Prostate gland (tissue), 2 donors: ENCODE measurements at regions not wholly inside any gene's neighbourhood (a gene's known extent, or its start where the extent isn't known, plus 50 kb on each side); places are given as distances from the start of the nearest gene placed in this dataset.

ENCODE experiments used
- DNase-seq: peaks from one replicate; pipeline ENCODE4 v3.0.0-alpha.2; 2019; ENCODE audit warnings: low spot score
- H3K27ac ChIP-seq, 2 donors: fragments of 200-600 bp; sonication (generic); 2 replicates each; pipeline ENCODE4 v1.5.1; 2017 to 2019
- H3K27me3 ChIP-seq: fragments of 200-600 bp; sonication (generic); replicated peaks from 2 replicates; pipeline ENCODE4 v1.5.1; 2019; ENCODE audit not compliant: insufficient read depth
- H3K36me3 ChIP-seq, 2 donors: fragments of 200-600 bp; sonication (generic); 1 replicate in 1 of 2; 2 replicates in 1 of 2; pipeline versions ENCODE4 v1.5.1 to v1.8.1; 2017 to 2019
- H3K4me1 ChIP-seq: fragments of 200-600 bp; sonication (generic); replicated peaks from 2 replicates; pipeline ENCODE4 v1.5.1; 2019
- H3K4me3 ChIP-seq, 2 donors: fragments of 200-600 bp; sonication (generic); 2 replicates each; pipeline ENCODE4 v1.5.1; 2017 to 2019
- H3K9me3 ChIP-seq: fragments of 200-600 bp; sonication (generic); 2 replicates; pipeline ENCODE4 v1.5.1; 2017
- POLR2A ChIP-seq: fragments of 450-650 bp; IDR thresholded peaks from one replicate; pipeline ENCODE4 v1.6.1; 2016; ENCODE audit warnings: antibody characterized with exemption, mild to moderate bottlenecking
- POLR2AphosphoS5 ChIP-seq: sonication (generic); formaldehyde crosslinking; IDR thresholded peaks from one replicate; pipeline ENCODE4 v1.6.1; 2017; ENCODE audit warnings: antibody characterized with exemption
- WGBS: methylation state at CpG from one replicate; pipeline ENCODE4 v1.1.5; 2018; 5-methylcytosine and 5-hydroxymethylcytosine counted together
- intact Hi-C: fragments of 100-400 bp; cut with DNase I; formaldehyde crosslinking; loops from one replicate; pipeline ENCODE4 v1.14.2; 2022
- TF ChIP-seq, protein P1 (sequence below), 4 experiments: fragments of 200-600 bp in 2 of 4; fragments of 450-650 bp in 2 of 4; sonication (generic) in 2 of 4; IDR thresholded peaks; 1 replicate in 3 of 4; 2 replicates in 1 of 4; pipeline ENCODE4 v1.5.1; 2016 to 2019; ENCODE audit warnings: antibody characterized with exemption in 4 of 4, mild to moderate bottlenecking in 2 of 4, moderate library complexity in 2 of 4

- Histone ChIP-seq H3K27me3 (no peaks in the 10 kb centered on the region), H3K4me3 (no peak overlapping the region), H3K4me1 (no peaks in the 10 kb centered on the region), H3K27ac (no peak overlapping the region), H3K36me3 (no peaks in the 10 kb centered on the region), H3K9me3 (no peaks in the 10 kb centered on the region)
- 82% methylated on average over 3 of the region's 3 CpGs for WGBS
- TF ChIP-seq POLR2AphosphoS5 (no peak), POLR2A (no peak)
- TF ChIP-seq, protein P1, sequence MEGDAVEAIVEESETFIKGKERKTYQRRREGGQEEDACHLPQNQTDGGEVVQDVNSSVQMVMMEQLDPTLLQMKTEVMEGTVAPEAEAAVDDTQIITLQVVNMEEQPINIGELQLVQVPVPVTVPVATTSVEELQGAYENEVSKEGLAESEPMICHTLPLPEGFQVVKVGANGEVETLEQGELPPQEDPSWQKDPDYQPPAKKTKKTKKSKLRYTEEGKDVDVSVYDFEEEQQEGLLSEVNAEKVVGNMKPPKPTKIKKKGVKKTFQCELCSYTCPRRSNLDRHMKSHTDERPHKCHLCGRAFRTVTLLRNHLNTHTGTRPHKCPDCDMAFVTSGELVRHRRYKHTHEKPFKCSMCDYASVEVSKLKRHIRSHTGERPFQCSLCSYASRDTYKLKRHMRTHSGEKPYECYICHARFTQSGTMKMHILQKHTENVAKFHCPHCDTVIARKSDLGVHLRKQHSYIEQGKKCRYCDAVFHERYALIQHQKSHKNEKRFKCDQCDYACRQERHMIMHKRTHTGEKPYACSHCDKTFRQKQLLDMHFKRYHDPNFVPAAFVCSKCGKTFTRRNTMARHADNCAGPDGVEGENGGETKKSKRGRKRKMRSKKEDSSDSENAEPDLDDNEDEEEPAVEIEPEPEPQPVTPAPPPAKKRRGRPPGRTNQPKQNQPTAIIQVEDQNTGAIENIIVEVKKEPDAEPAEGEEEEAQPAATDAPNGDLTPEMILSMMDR (IDR thresholded peaks at IDR 0.05): no peak
- intact Hi-C loops: no loop called here
- no peak for DNase-seq
These were observed 74.0 kb upstream of the MAP3K4 start for GRCh38 chr6:160917572-160917971.

DNA sequence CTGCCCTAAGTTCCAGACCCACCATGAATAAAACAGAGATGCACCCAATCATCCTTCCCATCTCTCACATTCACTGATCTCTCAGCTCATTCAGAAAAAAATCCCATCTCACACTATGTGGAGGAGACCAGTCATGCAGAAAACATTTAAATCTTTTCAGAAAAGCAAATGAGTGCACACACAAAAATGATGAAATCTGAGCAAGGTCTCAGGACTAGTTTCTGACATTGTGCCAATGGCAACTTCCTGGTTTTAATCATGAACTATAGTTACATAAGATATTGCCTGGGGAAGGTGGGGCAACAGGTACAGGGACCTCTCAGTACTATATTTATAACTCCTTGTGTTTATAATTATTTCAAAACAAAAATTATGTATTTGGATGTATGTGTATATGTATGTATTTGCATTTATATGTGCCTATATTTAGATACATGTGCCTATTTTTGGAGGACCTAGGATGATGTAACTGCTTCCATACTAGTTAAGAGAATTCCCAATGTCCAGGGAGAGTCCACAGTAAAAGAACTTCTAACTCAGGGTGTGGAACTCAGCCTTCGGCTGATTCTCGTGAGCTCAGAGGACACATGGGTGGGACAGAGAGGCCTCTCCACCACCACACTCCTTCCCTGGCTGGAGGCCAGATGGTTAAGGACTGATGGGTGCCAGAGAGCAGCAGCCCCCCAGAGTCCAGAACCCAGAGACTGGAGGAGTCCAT, 71.7 kb upstream of the MAP3K4 start:
- H3K4me1 ChIP-seq: no peaks in the 10 kb centered on the region
- no peaks in the 10 kb centered on the region for H3K27me3 ChIP-seq
- whole genome bisulfite sequencing: 86% methylated on average over 2 of the region's 2 CpGs
- H3K4me3 ChIP-seq: no peak overlapping the region
- intact Hi-C loops: no loop called here
- DNase-seq: no peak
- H3K36me3 ChIP-seq: no peaks in the 10 kb centered on the region
- no peaks in the 10 kb centered on the region for H3K9me3 ChIP-seq
- no peak overlapping the region for H3K27ac ChIP-seq
- TF ChIP-seq POLR2A: no peak
- TF ChIP-seq POLR2AphosphoS5: no peak
- TF ChIP-seq, protein P1 (IDR thresholded peaks at IDR 0.05): no peak

- WGBS: 61% methylated on average over 3 of the region's 3 CpGs
- DNase-seq: no peak
- intact Hi-C loops: no loop called here
- no peaks in the 10 kb centered on the region for H3K36me3 ChIP-seq
- H3K27me3 ChIP-seq: no peaks in the 10 kb centered on the region
- no peak overlapping the region for H3K4me3 ChIP-seq
- H3K9me3 ChIP-seq: no peaks in the 10 kb centered on the region
- H3K27ac ChIP-seq: no peak overlapping the region
- TF ChIP-seq, protein P1 (IDR thresholded peaks at IDR 0.05): no peak
- TF ChIP-seq POLR2AphosphoS5 (no peak), POLR2A (no peak)
- H3K4me1 ChIP-seq: no peaks in the 10 kb centered on the region
These were observed 70.5 kb upstream of the MAP3K4 start for GRCh38 chr6:160921095-160921494.

GRCh38 chr6:160926281-160927276, 65.0 kb upstream of the MAP3K4 start:
- Histone ChIP-seq H3K27ac (no peak overlapping the region), H3K4me1 (no peaks in the 10 kb centered on the region), H3K4me3 (no peak overlapping the region), H3K36me3 (no peaks in the 10 kb centered on the region), H3K27me3 (no peaks in the 10 kb centered on the region), H3K9me3 (no peaks in the 10 kb centered on the region)
- TF ChIP-seq, protein P1 (IDR thresholded peaks at IDR 0.05): no peak
- TF ChIP-seq POLR2AphosphoS5: no peak
- TF ChIP-seq POLR2A: no peak
- intact Hi-C loops: no loop called here
- 88% methylated on average over 29 of the region's 29 CpGs for WGBS
- DNase-seq: no peak
